ENCODE measurements at regions not wholly inside any gene's neighbourhood (a gene's known extent, or its start where the extent isn't known, plus 50 kb on each side); places are given as distances from the start of the nearest gene placed in this dataset.

DNA sequence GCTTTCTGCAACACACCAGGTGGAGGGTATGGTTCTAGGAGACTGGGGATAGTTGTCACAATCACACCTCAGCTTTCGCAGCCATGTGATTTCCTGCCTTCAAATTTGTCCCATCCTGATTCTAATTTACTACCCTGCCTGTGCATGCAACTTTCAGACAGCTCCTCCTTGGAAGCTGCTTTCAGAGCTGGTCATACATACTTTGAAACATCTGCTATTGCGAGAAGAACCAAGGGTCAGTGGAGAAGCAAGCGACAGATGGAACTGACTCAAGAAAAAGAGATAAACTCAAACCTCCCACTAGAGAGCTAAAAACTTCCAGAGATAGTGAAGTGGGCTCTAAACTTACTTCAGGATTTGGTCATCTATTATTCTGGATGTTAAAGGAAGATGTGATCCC is 381.7 kb upstream of the FGF13 start:
- no peak for TF ChIP-seq CTCF (IDR thresholded peaks at IDR 0.05; ENCODE audit: low read depth, low read length, missing control alignments)
- DNase-seq (ENCODE audit: low read depth), result no peak

GRCh38 chrX:139091878-139092277 is 380.4 kb upstream of the FGF13 start:
- DNase-seq (ENCODE audit: low read depth), result no peak
- no peak for TF ChIP-seq CTCF (IDR thresholded peaks at IDR 0.05; ENCODE audit: low read depth, low read length, missing control alignments)
- no peak overlapping the region for H3K4me3 ChIP-seq (ENCODE audit: low read depth, low read length)

More for the DNA sequence above, 381.7 kb upstream of the FGF13 start:
- no peak overlapping the region for H3K4me3 ChIP-seq (ENCODE audit: low read depth, low read length)

GRCh38 chrX:139091066-139091465 is 379.5 kb upstream of the FGF13 start:
- no peak for DNase-seq (ENCODE audit: low read depth)
- TF ChIP-seq CTCF (IDR thresholded peaks at IDR 0.05; ENCODE audit: low read depth, low read length, missing control alignments), result no peak
- H3K4me3 ChIP-seq (ENCODE audit: low read depth, low read length), result no peak overlapping the region

GRCh38 chrX:139086246-139086645 is 374.7 kb upstream of the FGF13 start:
- no peak overlapping the region for H3K4me3 ChIP-seq (ENCODE audit: low read depth, low read length)
- no peak for DNase-seq (ENCODE audit: low read depth)
- no peak for TF ChIP-seq CTCF (IDR thresholded peaks at IDR 0.05; ENCODE audit: low read depth, low read length, missing control alignments)

DNA sequence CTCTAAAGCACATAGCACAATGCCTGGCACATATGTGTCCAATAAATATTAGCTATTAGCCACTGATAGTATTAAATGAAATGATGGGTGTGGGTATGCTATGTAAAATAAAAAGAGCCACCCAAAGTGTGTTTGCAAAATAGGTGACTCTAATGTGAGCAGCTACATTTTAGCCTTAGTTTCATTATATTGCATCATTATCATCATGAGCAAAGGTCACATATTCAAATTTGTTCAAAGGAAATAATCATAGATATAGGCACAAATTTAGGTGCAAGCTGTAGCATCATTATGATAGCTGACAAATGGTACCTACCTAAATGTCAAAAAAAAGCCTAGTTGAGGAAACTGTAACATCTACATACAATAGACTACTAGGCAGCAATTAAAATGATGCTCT is 373.9 kb upstream of the FGF13 start:
- H3K4me3 ChIP-seq (ENCODE audit: low read depth, low read length), result no peak overlapping the region
- no peak for TF ChIP-seq CTCF (IDR thresholded peaks at IDR 0.05; ENCODE audit: low read depth, low read length, missing control alignments)
- no peak for DNase-seq (ENCODE audit: low read depth)

- TF ChIP-seq CTCF (IDR thresholded peaks at IDR 0.05; ENCODE audit: low read depth, low read length, missing control alignments), result no peak
- no peak overlapping the region for H3K4me3 ChIP-seq (ENCODE audit: low read depth, low read length)
Observed at GRCh38 chrX:139083191-139083590, 371.7 kb upstream of the FGF13 start.

DNA sequence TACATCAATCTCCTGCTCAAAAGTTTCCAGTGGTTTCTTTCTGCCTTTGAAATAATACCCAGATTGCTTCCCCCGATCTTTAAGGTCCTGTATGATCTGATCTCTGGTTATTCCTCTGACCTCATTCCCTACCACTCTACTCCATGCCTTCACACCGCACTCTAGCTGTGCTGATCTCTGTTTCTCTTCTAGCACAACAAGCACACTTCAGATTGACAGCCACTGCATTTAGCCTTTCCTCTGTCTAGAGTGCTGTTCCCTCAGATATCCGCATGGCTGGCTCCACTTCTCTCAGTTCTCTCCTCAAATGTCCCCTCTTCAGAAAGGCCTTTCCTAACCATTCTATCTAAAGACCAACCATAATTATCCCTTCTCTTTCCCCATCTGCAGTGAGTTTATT is 370.4 kb upstream of the FGF13 start:
- no peak overlapping the region for H3K4me3 ChIP-seq (ENCODE audit: low read depth, low read length)
- no peak for DNase-seq (ENCODE audit: low read depth)
- no peak for TF ChIP-seq CTCF (IDR thresholded peaks at IDR 0.05; ENCODE audit: low read depth, low read length, missing control alignments)

More at GRCh38 chrX:139083191-139083590, 371.7 kb upstream of the FGF13 start:
- no peak for DNase-seq (ENCODE audit: low read depth)
